B cell (primary cell): ENCODE measurements at regions not wholly inside any gene's neighbourhood (a gene's known extent, or its start where the extent isn't known, plus 50 kb on each side); places are given as distances from the start of the nearest gene placed in this dataset.

ENCODE experiments used
- ATAC-seq: fragments of 200-7000 bp; cut with Tn5 transposase; one replicate; pipeline ENCODE4 v1.10.0; 2021; ENCODE audit warnings: low read depth, mild to moderate bottlenecking, moderate number of reproducible peaks, moderate library complexity
- CTCF ChIA-PET: fragments of 350-600 bp; sonication (Branson Sonifier 250); formaldehyde crosslinking; loops from one replicate; lab custom pipeline; 2021; ENCODE audit warnings: antibody characterized with exemption, inconsistent platforms; lab: Charles Lee
- POLR2A ChIA-PET: fragments of 350-600 bp; sonication (Branson Sonifier 250); formaldehyde crosslinking; loops from one replicate; lab custom pipeline; 2021; ENCODE audit warnings: antibody characterized with exemption; lab: Charles Lee
- DNase-seq: peaks from one replicate; pipeline ENCODE4 v3.0.0; 2013
- H2AFZ ChIP-seq: 2 replicates; pipeline ENCODE4 v1.6.1; 2012; ENCODE audit warnings: mild to moderate bottlenecking, low read depth, low read length; ENCODE audit not compliant: insufficient read depth, poor library complexity, severe bottlenecking
- H3K27ac ChIP-seq, 2 donors: 1 replicate in 1 of 2; 2 replicates in 1 of 2; pipeline ENCODE4 v1.5.1; 2012 to 2013; ENCODE audit warnings: low read length in 2 of 2, mild to moderate bottlenecking in 2 of 2, moderate library complexity in 1 of 2
- H3K27me3 ChIP-seq, 4 experiments: fragments of 200-600 bp in 1 of 4; sonication (generic) in 1 of 4; replicated peaks in 1 of 4; 1 replicate in 2 of 4; 2 replicates in 2 of 4; pipeline versions ENCODE4 v1.6.1 to v1.7.0; 2013 to 2016; ENCODE audit warnings: low read length in 3 of 4, mild to moderate bottlenecking in 2 of 4, mixed read lengths in 1 of 4, moderate library complexity in 1 of 4; ENCODE audit not compliant: insufficient read depth in 4 of 4, control insufficient read depth in 3 of 4; ENCODE audit errors: control extremely low read depth in 1 of 4
- H3K36me3 ChIP-seq, 2 experiments: replicated peaks in 1 of 2; 1 replicate in 1 of 2; 2 replicates in 1 of 2; pipeline versions ENCODE4 v1.6.1 to v1.7.1; 2013; ENCODE audit warnings: low read length in 1 of 2; ENCODE audit not compliant: insufficient read depth in 2 of 2, control insufficient read depth in 1 of 2; ENCODE audit errors: control extremely low read depth in 1 of 2, extremely low read depth in 1 of 2
- H3K4me1 ChIP-seq, 2 donors: fragments of 200-600 bp in 1 of 2; sonication (generic) in 1 of 2; 1 replicate in 1 of 2; 2 replicates in 1 of 2; pipeline versions ENCODE4 v1.5.1 to v1.6.1; 2013 to 2017; ENCODE audit warnings: low read length in 2 of 2; ENCODE audit not compliant: control insufficient read depth in 2 of 2, insufficient read depth in 2 of 2
- H3K4me2 ChIP-seq: replicated peaks from 2 replicates; pipeline ENCODE3; 2012; ENCODE audit warnings: mild to moderate bottlenecking, low read depth, low read length; ENCODE audit not compliant: poor library complexity, severe bottlenecking
- H3K4me3 ChIP-seq, 5 experiments: fragments of 200-600 bp in 1 of 5; sonication (generic) in 1 of 5; 1 replicate in 3 of 5; 2 replicates in 2 of 5; pipeline versions ENCODE4 v1.5.1 to v1.7.0; 2011 to 2016; ENCODE audit warnings: low read length in 4 of 5, mild to moderate bottlenecking in 4 of 5, low read depth in 2 of 5, control low read depth in 1 of 5, moderate library complexity in 1 of 5; ENCODE audit not compliant: insufficient read depth in 1 of 5; ENCODE audit errors: control extremely low read depth in 1 of 5, extremely low read depth in 1 of 5
- H3K79me2 ChIP-seq: fragments of 200-600 bp; sonication (generic); one replicate; pipeline ENCODE4 v1.6.0; 2016; ENCODE audit warnings: low read length; ENCODE audit not compliant: control insufficient read depth, insufficient read depth
- H3K9ac ChIP-seq: fragments of 200-600 bp; sonication (generic); 2 replicates; pipeline ENCODE4 v1.6.1; 2017; ENCODE audit warnings: mild to moderate bottlenecking, low read length, moderate library complexity
- H3K9me3 ChIP-seq, 3 donors: one replicate each; pipeline versions ENCODE4 v1.6.1 to v1.7.1; 2013; ENCODE audit warnings: low read length in 2 of 3; ENCODE audit not compliant: control insufficient read depth in 2 of 3, insufficient read depth in 1 of 3; ENCODE audit errors: control extremely low read depth in 1 of 3
- H4K20me1 ChIP-seq: 2 replicates; pipeline ENCODE4 v1.6.0; 2012; ENCODE audit warnings: mild to moderate bottlenecking, low read length; ENCODE audit not compliant: insufficient read depth, control insufficient read depth, poor library complexity, severe bottlenecking
- H3K27ac Mint-ChIP-seq: one replicate; pipeline ENCODE4 v1.8.0; 2021; ENCODE audit warnings: mixed read lengths
- H3K27me3 Mint-ChIP-seq: one replicate; pipeline ENCODE4 v1.8.0; 2021; ENCODE audit warnings: mixed read lengths
- H3K4me1 Mint-ChIP-seq: one replicate; pipeline ENCODE4 v1.8.0; 2021; ENCODE audit warnings: mixed read lengths
- H3K4me3 Mint-ChIP-seq: one replicate; pipeline ENCODE4 v1.8.0; 2021; ENCODE audit warnings: mixed read lengths
- H3K9me3 Mint-ChIP-seq: one replicate; pipeline ENCODE4 v1.8.0; 2022; ENCODE audit warnings: mixed read lengths; ENCODE audit not compliant: insufficient read depth
- CTCF ChIP-seq: fragments of 200-600 bp; IDR thresholded peaks from one replicate; pipeline ENCODE4 v1.8.0; 2022; ENCODE audit warnings: antibody characterized with exemption, mild to moderate bottlenecking
- EZH2 ChIP-seq: IDR thresholded peaks from 2 replicates; pipeline ENCODE4 v1.6.1; 2012; ENCODE audit warnings: borderline replicate concordance, low read depth, mild to moderate bottlenecking, moderate library complexity, low read length; ENCODE audit not compliant: insufficient read depth, poor library complexity, severe bottlenecking
- WGBS: methylation state at CpG from one replicate; pipeline ENCODE4 v1.1.5; 2013; ENCODE audit warnings: missing lambda C conversion rate; ENCODE audit not compliant: insufficient coverage; 5-methylcytosine and 5-hydroxymethylcytosine counted together
- intact Hi-C: fragments of 100-400 bp; cut with micrococcal nuclease; formaldehyde crosslinking; loops from one replicate; pipeline ENCODE4 v1.10.0; 2022

GRCh38 chr5:126274763-126275125, 148.5 kb upstream of the GRAMD2B start:
- WGBS, result 80% methylated on average over 1 of the region's 3 CpGs
- peaks cover 6% of the 10 kb centered on the region for H3K27me3 Mint-ChIP-seq
- Histone ChIP-seq H2AFZ (no peak overlapping the region), H3K4me2 (no peak overlapping the region), H3K36me3 (no peaks in the 10 kb centered on the region), H4K20me1 (no peaks in the 10 kb centered on the region), H3K27me3 (no peaks in the 10 kb centered on the region), H3K27ac (no peak overlapping the region), H3K79me2 (no peaks in the 10 kb centered on the region), H3K4me3 (no peak overlapping the region), H3K4me1 (no peaks in the 10 kb centered on the region), H3K9me3 (peaks cover 0 to 3% (median 0%) of the 10 kb centered on the region in 3 donors), H3K9ac (no peak overlapping the region)
- H3K4me3 Mint-ChIP-seq, result no peak overlapping the region
- TF ChIP-seq EZH2 (no peak), CTCF (no peak)
- ATAC-seq (no peak), DNase-seq (no peak)
- POLR2A ChIA-PET, result no interaction called here
- CTCF ChIA-PET, result no interaction called here
- no peaks in the 10 kb centered on the region for H3K4me1 Mint-ChIP-seq
- H3K27ac Mint-ChIP-seq, result no peak overlapping the region
- intact Hi-C loops, result no loop called here
- no peaks in the 10 kb centered on the region for H3K9me3 Mint-ChIP-seq

DNA sequence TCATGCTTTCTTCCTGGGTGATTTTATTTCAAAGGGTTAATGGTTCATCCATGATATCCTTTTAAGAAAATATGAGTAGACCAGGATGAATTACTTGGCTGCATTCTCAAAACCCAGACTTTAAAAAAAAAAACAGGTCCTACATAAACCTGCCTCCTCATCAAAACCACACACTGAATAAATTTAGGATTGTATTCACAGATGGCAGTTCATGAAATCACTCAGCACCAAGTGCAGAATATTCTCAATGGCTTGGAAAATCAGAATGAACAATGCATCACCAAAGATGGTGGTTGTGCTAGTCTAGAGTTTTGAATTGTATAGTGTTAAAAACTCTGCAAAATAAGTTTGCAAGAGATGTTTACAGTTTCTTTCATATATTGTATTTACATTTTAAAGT, 145.4 kb upstream of the GRAMD2B start:
- TF ChIP-seq CTCF, result no peak
- no peak for TF ChIP-seq EZH2
- Histone ChIP-seq H3K4me3 (no peak overlapping the region), H3K4me2 (no peak overlapping the region), H2AFZ (no peak overlapping the region), H3K36me3 (no peaks in the 10 kb centered on the region), H3K9ac (no peak overlapping the region), H3K27me3 (no peaks in the 10 kb centered on the region), H3K79me2 (no peaks in the 10 kb centered on the region), H3K27ac (no peak overlapping the region), H3K4me1 (no peaks in the 10 kb centered on the region), H4K20me1 (no peaks in the 10 kb centered on the region), H3K9me3 (peaks cover 0 to 3% (median 0%) of the 10 kb centered on the region in 3 donors)
- ChIA-PET CTCF (no interaction called here), POLR2A (no interaction called here)
- no peak for ATAC-seq
- Mint-ChIP-seq H3K4me1 (no peaks in the 10 kb centered on the region), H3K27ac (no peak overlapping the region), H3K4me3 (no peak overlapping the region), H3K27me3 (peaks cover 4% of the 10 kb centered on the region), H3K9me3 (no peaks in the 10 kb centered on the region)
- DNase-seq, result no peak
- intact Hi-C loops, result no loop called here
